GM19351 (cell line): ENCODE measurements at regions not wholly inside any gene's neighbourhood (a gene's known extent, or its start where the extent isn't known, plus 50 kb on each side); places are given as distances from the start of the nearest gene placed in this dataset.

Experiments used
- ATAC-seq: cut with Tn5 transposase; IDR thresholded peaks from one replicate; pipeline ENCODE4 v1.9.1; 2021; ENCODE audit warnings: mild to moderate bottlenecking, moderate library complexity; ENCODE audit not compliant: unreplicated experiment

- no peak for ATAC-seq
Measured at GRCh38 chr5:67263656-67264408, 67.2 kb upstream of the CD180 start.

- no peak for ATAC-seq
Measured at GRCh38 chr5:67262956-67263355, 66.4 kb upstream of the CD180 start.

- ATAC-seq, result no peak
Measured at GRCh38 chr5:67262206-67262605, 65.6 kb upstream of the CD180 start.

GRCh38 chr5:67259548-67260215 lies 63.1 kb upstream of the CD180 start:
- no peak for ATAC-seq

GRCh38 chr5:67257500-67257899 lies 60.9 kb upstream of the CD180 start:
- no peak for ATAC-seq

GRCh38 chr5:67257077-67257476 lies 60.5 kb upstream of the CD180 start:
- ATAC-seq, result no peak

- ATAC-seq, result no peak
Measured at GRCh38 chr5:67255881-67256280, 59.3 kb upstream of the CD180 start.

GRCh38 chr5:67253911-67254310 lies 57.3 kb upstream of the CD180 start:
- ATAC-seq, result no peak

GRCh38 chr5:67249590-67249895 lies 52.9 kb upstream of the CD180 start:
- no peak for ATAC-seq

- no peak for ATAC-seq
Measured at GRCh38 chr5:67248703-67249589, 52.3 kb upstream of the CD180 start.

- no peak for ATAC-seq
Measured at GRCh38 chr5:67246546-67247268, 50.1 kb upstream of the CD180 start.
